HG03378 (cell line): ENCODE measurements at regions not wholly inside any gene's neighbourhood (a gene's known extent, or its start where the extent isn't known, plus 50 kb on each side); places are given as distances from the start of the nearest gene placed in this dataset.

Experiments used
- ATAC-seq: cut with Tn5 transposase; IDR thresholded peaks from one replicate; pipeline ENCODE4 v1.9.1; 2021; ENCODE audit warnings: mild to moderate bottlenecking, moderate library complexity; ENCODE audit not compliant: unreplicated experiment

- no peak for ATAC-seq
Observed at GRCh38 chrX:36436361-36436760, 516.8 kb downstream of the CFAP47 start.

- no peak for ATAC-seq
Observed at GRCh38 chrX:36443007-36443406, 523.5 kb downstream of the CFAP47 start.

DNA sequence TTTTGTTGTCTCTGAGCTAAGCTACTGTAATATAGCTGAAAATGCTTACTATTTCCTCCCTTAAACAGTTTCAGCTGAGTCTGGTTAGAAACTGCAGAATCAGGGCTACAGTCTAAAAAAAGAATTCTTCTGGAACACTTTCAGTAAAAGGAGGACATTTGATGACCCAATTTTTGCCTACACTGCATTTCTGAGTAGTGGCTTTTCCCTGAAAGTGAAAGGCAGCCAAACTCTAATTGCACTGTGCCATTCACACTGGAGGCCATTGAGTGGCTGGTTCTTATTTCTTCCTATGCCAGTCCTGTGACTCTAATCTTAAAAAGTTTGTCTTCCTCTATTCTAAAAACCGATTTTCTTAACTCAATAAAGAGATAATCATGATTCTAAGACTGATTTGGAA lies 526.0 kb downstream of the CFAP47 start:
- ATAC-seq, result no peak

DNA sequence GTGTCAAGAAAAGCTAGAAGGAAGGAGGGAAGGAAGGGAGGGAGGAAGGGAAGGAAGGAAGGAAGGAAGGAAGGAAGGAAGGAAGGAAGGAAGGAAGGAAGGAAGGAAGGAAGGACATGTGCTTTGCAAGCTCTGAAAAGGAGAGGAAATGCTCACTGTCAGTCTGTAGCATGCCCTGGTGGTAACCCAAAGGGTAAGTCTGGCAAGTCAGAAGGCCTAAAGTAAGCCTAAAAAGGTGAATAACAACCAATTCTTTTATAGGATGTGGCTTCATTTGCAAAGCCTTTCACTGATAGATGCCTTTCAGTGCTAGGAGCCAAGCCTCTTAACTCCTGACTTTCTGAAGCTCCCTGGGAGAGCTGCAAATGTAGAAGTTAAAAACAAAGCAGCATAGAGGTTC lies 542.6 kb downstream of the CFAP47 start:
- no peak for ATAC-seq

- ATAC-seq, result no peak
Observed at GRCh38 chrX:36480441-36480990, 527.6 kb upstream of the FAM47C start.

DNA sequence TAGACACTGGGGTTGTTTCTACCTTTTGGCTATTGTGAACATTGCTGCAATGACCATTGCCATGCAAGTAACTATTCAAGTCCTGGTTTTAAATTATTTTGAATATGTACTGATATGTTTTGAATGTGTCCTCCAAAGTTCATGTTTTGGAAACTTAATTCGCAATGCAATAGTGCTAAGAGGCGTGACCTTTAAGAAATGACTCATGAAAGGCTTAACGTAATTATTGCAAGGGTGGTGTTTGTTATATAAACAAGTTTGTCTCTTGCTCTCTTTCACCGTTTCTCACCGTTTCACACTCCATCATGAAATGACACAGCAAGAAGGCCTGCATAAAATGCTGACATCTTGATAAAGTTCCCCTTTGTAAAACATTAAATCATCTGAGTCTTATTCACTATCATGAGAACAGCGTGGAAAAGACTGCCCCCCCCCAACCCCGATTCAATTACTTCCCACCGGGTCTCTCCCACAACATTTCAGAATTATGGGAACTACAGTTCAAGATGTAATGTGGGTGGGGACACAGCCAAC lies 506.9 kb upstream of the FAM47C start:
- no peak for ATAC-seq

DNA sequence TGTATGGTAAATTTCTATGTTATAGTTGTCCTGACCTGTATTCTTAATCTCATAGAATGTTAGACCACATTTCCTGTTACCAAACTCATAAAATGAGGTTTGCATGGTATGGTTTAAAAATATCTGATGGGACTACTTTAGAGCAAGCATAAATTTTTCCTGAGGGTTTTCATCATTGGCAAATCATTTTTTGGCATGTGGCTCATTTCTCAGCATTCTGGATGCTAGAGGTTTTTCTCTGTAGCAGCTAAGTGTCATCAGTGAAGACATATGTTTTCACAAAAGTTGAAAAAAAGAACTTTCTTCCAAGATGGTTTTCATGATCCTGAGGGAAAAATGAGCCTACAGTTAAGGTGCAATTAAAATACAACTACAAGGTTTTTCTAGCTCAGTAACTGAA lies 503.5 kb upstream of the FAM47C start:
- ATAC-seq, result no peak

- no peak for ATAC-seq
Observed at GRCh38 chrX:36508042-36508441, 500.1 kb upstream of the FAM47C start.

DNA sequence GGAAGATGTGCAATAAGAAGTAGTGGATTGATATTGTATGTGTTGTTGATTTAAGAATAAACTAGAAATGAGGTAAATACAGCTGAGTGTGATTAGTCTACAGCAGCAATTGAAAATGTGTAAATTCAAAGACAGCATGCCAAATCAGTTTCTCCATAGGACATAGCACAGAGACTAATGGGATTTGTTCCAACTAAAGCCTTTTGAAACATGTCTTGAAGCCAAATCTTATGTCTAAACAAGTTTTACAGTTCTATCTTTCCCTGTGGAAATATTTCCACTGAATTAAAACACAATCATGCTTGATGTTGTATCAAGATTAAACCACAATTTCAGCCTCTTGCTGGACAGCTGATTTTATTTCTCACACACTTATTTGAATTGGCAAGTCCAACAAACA lies 497.4 kb upstream of the FAM47C start:
- no peak for ATAC-seq

GRCh38 chrX:36528661-36529060 lies 479.5 kb upstream of the FAM47C start:
- no peak for ATAC-seq

DNA sequence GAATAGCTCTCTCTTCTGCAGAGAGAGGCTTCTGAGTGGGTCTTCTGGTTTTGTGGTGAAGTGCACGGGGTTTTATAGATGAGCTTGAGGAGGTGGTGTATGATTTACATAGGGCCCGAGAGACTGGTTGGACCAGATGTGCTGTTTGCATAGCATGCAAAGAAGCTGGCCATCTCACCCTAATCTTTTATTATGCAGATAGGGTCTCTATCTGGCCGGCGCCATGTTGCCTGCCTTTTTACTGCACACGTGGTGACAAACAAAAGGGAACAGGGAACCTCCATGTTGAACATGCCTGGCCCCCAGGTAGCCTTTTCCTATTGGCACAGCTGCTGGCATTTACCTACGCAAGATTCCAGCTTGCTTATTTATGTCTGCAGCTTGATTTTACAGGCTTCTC lies 473.3 kb upstream of the FAM47C start:
- no peak for ATAC-seq

GRCh38 chrX:36543499-36543898 lies 464.7 kb upstream of the FAM47C start:
- ATAC-seq, result no peak

DNA sequence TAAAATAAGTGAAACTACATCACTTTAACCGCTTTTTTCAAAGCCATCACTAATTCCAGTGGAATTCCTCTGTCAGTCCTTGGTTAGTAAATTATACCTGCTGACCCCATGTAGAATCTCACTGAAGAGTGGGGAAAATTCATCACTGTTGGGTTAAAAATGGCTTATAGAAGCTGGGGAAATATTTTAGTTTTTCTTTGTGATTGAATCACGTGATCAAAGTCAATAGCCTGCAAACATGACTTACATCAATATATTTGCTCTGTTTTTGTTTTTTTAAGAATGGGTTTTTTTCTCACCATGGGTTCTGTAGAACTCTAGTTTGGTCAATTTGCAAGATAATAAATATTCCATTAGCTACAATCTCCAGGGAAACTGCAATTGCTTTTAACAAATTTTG lies 445.2 kb upstream of the FAM47C start:
- ATAC-seq, result no peak

DNA sequence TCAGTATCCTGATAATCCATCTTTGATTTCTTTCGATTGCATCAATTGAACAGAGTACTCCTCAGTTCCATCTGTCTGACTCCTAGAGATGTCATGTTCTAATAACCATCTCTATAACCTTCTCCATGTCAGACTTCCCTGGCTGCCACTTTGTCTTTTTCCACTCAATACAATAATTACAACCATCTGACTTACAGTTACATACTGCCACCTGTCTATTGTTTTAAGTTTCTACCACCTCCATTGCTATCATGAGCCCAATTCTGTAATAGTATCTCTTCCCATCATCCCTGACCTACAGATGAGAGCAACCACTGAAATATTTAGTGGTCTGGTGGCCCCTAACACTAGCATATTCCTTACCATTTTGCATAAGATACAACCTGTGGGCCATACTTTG lies 439.2 kb upstream of the FAM47C start:
- ATAC-seq, result no peak

DNA sequence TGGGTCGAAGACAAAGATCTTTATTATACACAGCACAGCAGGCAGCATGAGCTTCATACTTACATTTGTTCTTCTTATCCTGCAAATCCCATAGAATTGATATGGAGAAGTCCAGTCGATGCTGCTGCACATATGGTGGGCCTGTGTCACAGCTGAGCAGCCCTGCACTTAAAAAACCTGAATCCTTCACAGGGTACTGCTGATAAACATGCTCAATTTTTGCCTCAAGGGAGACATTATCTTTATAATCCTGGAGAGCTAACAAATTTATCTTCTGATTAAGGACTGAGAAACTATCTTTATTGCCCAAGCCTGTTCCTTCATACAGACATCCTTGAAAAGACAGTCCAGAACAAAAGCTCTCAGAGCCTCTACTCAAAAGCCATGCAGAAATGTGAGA lies 434.4 kb upstream of the FAM47C start:
- ATAC-seq, result no peak

DNA sequence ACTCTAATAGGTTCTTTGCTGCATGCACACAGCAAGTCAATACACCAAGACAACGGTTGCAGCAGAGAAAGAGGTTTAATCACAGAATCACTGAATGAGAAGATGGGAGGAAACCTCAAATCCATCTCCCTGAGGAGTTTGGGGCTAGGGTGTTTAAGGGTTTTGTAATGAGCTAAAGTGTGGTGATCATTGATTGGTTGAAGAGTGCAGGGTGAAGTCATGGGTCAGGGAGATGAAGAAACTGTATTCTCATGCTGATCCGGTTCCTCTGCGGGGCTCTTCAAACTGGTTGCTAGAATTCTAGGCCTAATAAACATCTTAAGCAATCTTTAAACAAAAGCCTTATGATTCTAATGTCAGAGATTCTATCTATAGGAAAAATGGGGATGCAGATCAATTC lies 432.5 kb upstream of the FAM47C start:
- no peak for ATAC-seq

DNA sequence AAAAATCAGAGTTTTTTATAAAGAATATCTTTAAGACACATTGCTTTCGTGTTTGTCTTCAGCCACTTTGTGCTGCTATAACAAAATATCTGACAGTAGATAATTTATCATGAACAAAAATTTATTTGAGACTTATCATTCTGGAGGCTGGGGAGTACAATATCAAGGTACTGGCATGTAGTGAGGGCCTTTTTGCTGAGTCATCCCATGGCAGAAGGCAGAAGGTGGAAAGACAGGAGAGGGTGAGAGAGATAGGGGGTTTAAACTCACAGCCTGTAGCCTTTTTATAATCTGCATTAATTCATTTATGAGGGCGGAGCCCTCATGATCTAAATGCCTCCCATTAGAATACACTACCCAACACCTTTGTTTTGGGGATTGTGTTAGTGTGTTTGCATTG lies 431.2 kb upstream of the FAM47C start:
- no peak for ATAC-seq

DNA sequence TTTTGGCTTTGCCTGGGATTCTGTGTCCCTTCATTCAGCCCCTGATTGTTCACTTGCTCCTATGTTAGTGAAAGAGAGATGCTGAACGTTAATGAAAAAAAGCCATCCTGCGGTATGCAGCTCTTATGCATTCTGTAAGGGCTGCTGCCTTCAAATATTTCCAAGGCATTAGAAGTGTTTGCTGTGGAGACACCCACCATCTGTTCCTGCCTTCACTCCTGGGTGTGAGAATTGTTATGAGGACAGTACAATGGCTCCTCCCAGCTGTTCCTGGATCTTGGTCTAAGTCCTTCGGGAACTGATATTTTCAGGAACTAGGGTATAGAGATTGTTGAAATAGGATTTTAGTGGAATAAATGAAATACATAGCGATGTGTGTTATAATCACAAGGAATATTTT lies 427.1 kb upstream of the FAM47C start:
- no peak for ATAC-seq

DNA sequence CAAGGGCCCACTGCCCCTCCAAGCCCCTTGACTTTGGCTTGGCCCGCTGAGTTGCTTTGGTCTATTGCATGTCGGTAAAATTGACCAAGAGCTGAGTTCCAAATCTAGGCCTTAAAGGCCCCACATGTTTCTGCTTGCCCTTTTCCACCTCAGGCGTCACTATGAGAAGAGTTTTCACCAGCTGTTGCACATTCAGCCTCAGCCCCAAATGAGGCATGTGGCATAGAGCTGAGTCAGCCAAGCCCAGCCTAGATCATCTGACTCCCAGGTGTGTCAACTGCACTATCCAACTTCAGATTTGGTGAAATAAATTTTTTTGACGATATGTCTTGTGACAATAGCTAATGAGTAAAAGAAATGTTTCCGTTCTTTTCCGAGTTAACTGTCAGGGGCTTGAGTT lies 424.5 kb upstream of the FAM47C start:
- no peak for ATAC-seq

- ATAC-seq, result no peak
Observed at GRCh38 chrX:36609616-36610585, 398.3 kb upstream of the FAM47C start.

GRCh38 chrX:36626898-36627297 lies 381.3 kb upstream of the FAM47C start:
- no peak for ATAC-seq

DNA sequence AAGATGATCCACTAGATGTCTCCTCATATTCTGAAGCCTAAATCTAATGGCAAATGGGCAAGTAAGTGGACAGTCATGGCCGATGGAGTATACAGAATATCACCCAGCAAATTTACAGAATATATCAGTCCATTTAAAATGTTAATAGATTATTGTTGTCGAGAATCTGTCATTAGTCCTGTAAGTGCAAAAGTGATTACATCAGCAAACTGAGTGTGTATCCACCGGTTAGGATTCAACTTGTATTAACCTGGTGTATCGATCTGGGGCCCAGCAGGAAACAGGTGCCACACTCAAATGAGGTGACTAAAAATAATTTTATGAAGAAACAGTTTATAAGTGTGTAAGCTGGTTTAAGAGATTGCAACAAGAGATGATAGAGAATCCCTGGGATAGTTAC lies 367.9 kb upstream of the FAM47C start:
- ATAC-seq, result no peak
